Prostate gland (tissue), 2 donors: ENCODE measurements at regions not wholly inside any gene's neighbourhood (a gene's known extent, or its start where the extent isn't known, plus 50 kb on each side); places are given as distances from the start of the nearest gene placed in this dataset.

Experiments
- POLR2A ChIP-seq: fragments of 450-650 bp; IDR thresholded peaks from one replicate; pipeline ENCODE4 v1.6.1; 2016; ENCODE audit warnings: antibody characterized with exemption, mild to moderate bottlenecking
- POLR2AphosphoS5 ChIP-seq: sonication (generic); formaldehyde crosslinking; IDR thresholded peaks from one replicate; pipeline ENCODE4 v1.6.1; 2017; ENCODE audit warnings: antibody characterized with exemption
- TF ChIP-seq, protein P1 (sequence below), 4 experiments: fragments of 200-600 bp in 2 of 4; fragments of 450-650 bp in 2 of 4; sonication (generic) in 2 of 4; IDR thresholded peaks; 1 replicate in 3 of 4; 2 replicates in 1 of 4; pipeline ENCODE4 v1.5.1; 2016 to 2019; ENCODE audit warnings: antibody characterized with exemption in 4 of 4, mild to moderate bottlenecking in 2 of 4, moderate library complexity in 2 of 4

DNA sequence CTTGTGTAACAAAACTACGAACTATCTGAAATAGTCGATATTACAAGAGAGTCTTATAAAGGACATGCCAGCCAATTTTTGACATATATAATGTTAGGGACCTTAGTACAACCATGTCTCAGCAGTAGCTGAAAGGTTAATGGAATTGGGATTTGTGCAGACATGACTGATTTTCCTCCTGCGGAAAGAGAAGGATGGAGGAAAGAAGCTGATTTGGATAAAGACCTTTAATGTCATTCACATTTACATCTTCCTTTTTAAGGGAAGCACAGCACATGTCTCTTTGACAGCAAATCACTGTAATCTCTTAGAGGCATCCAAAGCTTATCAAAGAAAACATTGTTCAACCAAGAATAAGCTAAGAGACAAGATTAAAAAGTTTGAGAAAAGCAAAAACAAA is 1976.2 kb upstream of the IGFBP7 start:
- TF ChIP-seq, protein P1, sequence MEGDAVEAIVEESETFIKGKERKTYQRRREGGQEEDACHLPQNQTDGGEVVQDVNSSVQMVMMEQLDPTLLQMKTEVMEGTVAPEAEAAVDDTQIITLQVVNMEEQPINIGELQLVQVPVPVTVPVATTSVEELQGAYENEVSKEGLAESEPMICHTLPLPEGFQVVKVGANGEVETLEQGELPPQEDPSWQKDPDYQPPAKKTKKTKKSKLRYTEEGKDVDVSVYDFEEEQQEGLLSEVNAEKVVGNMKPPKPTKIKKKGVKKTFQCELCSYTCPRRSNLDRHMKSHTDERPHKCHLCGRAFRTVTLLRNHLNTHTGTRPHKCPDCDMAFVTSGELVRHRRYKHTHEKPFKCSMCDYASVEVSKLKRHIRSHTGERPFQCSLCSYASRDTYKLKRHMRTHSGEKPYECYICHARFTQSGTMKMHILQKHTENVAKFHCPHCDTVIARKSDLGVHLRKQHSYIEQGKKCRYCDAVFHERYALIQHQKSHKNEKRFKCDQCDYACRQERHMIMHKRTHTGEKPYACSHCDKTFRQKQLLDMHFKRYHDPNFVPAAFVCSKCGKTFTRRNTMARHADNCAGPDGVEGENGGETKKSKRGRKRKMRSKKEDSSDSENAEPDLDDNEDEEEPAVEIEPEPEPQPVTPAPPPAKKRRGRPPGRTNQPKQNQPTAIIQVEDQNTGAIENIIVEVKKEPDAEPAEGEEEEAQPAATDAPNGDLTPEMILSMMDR (IDR thresholded peaks at IDR 0.05): no peak
- no peak for TF ChIP-seq POLR2A
- no peak for TF ChIP-seq POLR2AphosphoS5
